SK-N-MC (cell line): ENCODE measurements at regions not wholly inside any gene's neighbourhood (a gene's known extent, or its start where the extent isn't known, plus 50 kb on each side); places are given as distances from the start of the nearest gene placed in this dataset.

ENCODE experiments used
- DNase-seq: peaks from one replicate; pipeline ENCODE4 v3.0.0-alpha.2; 2011; ENCODE audit warnings: low read depth, low spot score
- H3K27ac ChIP-seq: fragments of 200-600 bp; sonication (generic); 2 replicates; pipeline ENCODE4 v1.5.1; 2016; ENCODE audit warnings: mixed run types
- H3K36me3 ChIP-seq: fragments of 200-600 bp; sonication (generic); 2 replicates; pipeline ENCODE4 v1.6.1; 2017; ENCODE audit warnings: antibody characterized with exemption, low read length, mixed read lengths; ENCODE audit not compliant: insufficient read depth
- H3K4me3 ChIP-seq: fragments of 200-600 bp; sonication (generic); 2 replicates; pipeline ENCODE4 v1.5.1; 2016
- H3K9ac ChIP-seq: fragments of 200-600 bp; sonication (generic); 2 replicates; pipeline ENCODE4 v1.8.0; 2017; ENCODE audit warnings: mixed run types, mixed read lengths; ENCODE audit not compliant: insufficient read length
- H3K9me3 ChIP-seq: fragments of 200-600 bp; sonication (generic); 2 replicates; pipeline ENCODE4 v1.6.1; 2017; ENCODE audit warnings: low read depth, mild to moderate bottlenecking, antibody characterized with exemption, low read length, moderate library complexity, mixed read lengths
- EZH2 ChIP-seq: fragments of 200-600 bp; sonication (generic); IDR thresholded peaks from one replicate; pipeline ENCODE4 v1.6.1; 2017; ENCODE audit warnings: antibody characterized with exemption
- FOXP2 ChIP-seq: optimal IDR thresholded peaks from 2 replicates; pipeline ENCODE3; 2011; ENCODE audit warnings: mild to moderate bottlenecking, moderate library complexity; ENCODE audit not compliant: insufficient read depth; ENCODE audit errors: extremely low read length, control extremely low read depth
- POLR2AphosphoS5 ChIP-seq: IDR thresholded peaks from 2 replicates; pipeline ENCODE4 v1.6.1; 2012; ENCODE audit warnings: mild to moderate bottlenecking, low read depth, low read length, borderline replicate concordance

GRCh38 chr11:8317159-8317558, 53.5 kb upstream of the LMO1 start:
- Histone ChIP-seq H3K9ac (no peak overlapping the region), H3K27ac (no peak overlapping the region), H3K36me3 (no peaks in the 10 kb centered on the region), H3K9me3 (no peaks in the 10 kb centered on the region), H3K4me3 (no peak overlapping the region)
- TF ChIP-seq POLR2AphosphoS5 (no peak), FOXP2 (no peak), EZH2 (no peak)
- no peak for DNase-seq

- no peak for TF ChIP-seq FOXP2
- TF ChIP-seq POLR2AphosphoS5: no peak
- no peak for TF ChIP-seq EZH2
- Histone ChIP-seq H3K27ac (no peak overlapping the region), H3K4me3 (no peak overlapping the region), H3K36me3 (no peaks in the 10 kb centered on the region), H3K9me3 (no peaks in the 10 kb centered on the region), H3K9ac (no peak overlapping the region)
- no peak for DNase-seq
Observed at GRCh38 chr11:8315954-8316353, 52.3 kb upstream of the LMO1 start.

- DNase-seq: no peak
- Histone ChIP-seq H3K36me3 (no peaks in the 10 kb centered on the region), H3K4me3 (no peak overlapping the region), H3K9me3 (no peaks in the 10 kb centered on the region), H3K9ac (no peak overlapping the region), H3K27ac (no peak overlapping the region)
- TF ChIP-seq EZH2 (no peak), FOXP2 (no peak), POLR2AphosphoS5 (no peak)
Observed at GRCh38 chr11:8315463-8315862, 51.8 kb upstream of the LMO1 start.

GRCh38 chr11:8314916-8315315, 51.2 kb upstream of the LMO1 start:
- H3K27ac ChIP-seq: no peak overlapping the region
- no peaks in the 10 kb centered on the region for H3K9me3 ChIP-seq
- no peaks in the 10 kb centered on the region for H3K36me3 ChIP-seq
- TF ChIP-seq POLR2AphosphoS5: no peak
- no peak for TF ChIP-seq FOXP2
- no peak for TF ChIP-seq EZH2
- H3K4me3 ChIP-seq: no peak overlapping the region
- DNase-seq: no peak
- H3K9ac ChIP-seq: no peak overlapping the region

GRCh38 chr11:8313504-8314090, 49.9 kb upstream of the LMO1 start:
- Histone ChIP-seq H3K4me3 (no peak overlapping the region), H3K36me3 (no peaks in the 10 kb centered on the region), H3K9me3 (no peaks in the 10 kb centered on the region), H3K9ac (no peak overlapping the region), H3K27ac (no peak overlapping the region)
- no peak for DNase-seq
- TF ChIP-seq EZH2: no peak
- TF ChIP-seq POLR2AphosphoS5: no peak
- no peak for TF ChIP-seq FOXP2
